GM19452 (cell line): ENCODE measurements at regions not wholly inside any gene's neighbourhood (a gene's known extent, or its start where the extent isn't known, plus 50 kb on each side); places are given as distances from the start of the nearest gene placed in this dataset.

Experiments used
- ATAC-seq: cut with Tn5 transposase; IDR thresholded peaks from one replicate; pipeline ENCODE4 v1.9.1; 2021; ENCODE audit not compliant: unreplicated experiment

- ATAC-seq, result no peak
Measured at GRCh38 chr7:131964203-131964602, 407.8 kb upstream of the PODXL start.

GRCh38 chr7:131961054-131961680 lies 404.7 kb upstream of the PODXL start:
- no peak for ATAC-seq

GRCh38 chr7:131959106-131959812 lies 402.8 kb upstream of the PODXL start:
- ATAC-seq, result no peak

- no peak for ATAC-seq
Measured at GRCh38 chr7:131957338-131958020, 401.1 kb upstream of the PODXL start.

GRCh38 chr7:131956864-131957263 lies 400.4 kb upstream of the PODXL start:
- no peak for ATAC-seq

DNA sequence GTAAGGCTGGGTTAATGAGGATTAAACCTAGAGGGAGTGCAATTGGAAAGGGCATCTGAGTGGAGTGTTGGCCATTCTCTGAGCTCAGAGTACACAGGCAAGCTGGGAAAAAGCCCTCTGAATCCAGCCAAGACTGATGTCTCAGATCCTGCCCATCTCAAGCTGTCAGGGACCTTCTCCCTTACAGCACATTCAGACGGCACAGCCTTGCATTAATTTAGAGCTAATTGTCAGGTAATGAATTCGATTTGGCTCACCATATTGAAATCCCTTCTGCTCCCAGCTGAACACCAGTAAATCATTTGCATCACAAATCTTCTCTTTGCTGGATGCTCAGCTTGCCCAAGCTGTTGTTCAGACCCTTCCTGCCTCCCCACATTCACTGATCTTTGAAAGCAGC lies 399.3 kb upstream of the PODXL start:
- ATAC-seq, result no peak

- no peak for ATAC-seq
Measured at GRCh38 chr7:131953184-131953583, 396.8 kb upstream of the PODXL start.

DNA sequence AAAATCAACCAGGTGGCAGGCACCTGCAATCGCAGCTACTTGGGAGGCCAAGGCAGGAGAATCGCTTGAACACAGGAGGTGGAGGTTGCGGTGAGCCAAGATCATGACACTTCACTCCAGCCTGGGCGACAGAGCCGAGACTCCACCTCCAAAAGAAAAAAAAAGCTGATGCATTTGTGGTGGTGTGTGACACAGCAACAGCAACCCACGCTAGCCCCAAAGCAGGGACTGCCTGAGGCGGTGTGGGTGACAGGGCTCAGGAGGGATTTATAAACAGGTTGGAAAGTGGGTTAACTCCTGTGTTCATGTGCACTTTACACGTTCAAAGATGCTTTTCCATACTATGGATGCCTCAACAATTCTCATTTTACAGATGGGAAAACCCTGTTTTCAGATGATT lies 395.9 kb upstream of the PODXL start:
- ATAC-seq, result no peak

DNA sequence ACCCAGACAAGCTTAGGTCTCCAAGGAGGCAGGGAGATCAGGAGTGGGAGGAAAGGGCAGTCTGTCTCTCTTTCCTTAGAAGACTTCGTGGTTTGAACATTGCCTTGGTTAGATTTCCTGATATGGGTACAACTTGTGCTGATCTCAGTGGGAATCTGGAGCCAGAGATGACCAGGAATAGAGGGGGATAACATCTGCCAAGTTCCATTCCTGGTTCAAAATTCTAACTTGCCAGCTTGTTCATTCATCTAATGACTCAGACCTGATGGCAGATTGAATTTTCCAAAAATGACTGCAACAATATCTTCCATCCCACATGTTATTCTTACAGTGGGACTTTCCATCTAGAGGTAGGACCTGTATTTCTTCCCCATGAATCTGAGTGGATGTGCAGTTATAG lies 394.3 kb upstream of the PODXL start:
- ATAC-seq, result no peak

DNA sequence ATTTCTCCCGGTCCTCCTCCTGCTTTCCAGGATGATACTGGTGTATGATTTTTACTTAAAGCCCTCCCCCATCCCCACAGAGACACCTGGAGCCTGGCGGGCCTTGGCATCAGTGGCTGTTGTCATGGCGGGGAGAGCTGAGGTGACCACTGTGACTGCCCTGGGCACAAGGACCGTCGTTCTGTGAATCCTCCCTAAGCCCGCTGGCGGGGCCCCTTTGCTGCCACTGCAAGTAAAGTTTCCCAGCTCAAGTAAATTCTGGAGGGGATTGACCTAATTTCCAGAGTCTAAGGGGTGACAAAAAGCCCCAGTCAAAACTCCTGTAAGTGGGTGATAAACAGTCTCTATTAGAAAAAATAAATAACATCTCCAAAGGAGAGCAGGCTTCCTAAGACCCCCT lies 393.2 kb upstream of the PODXL start:
- ATAC-seq, result no peak

DNA sequence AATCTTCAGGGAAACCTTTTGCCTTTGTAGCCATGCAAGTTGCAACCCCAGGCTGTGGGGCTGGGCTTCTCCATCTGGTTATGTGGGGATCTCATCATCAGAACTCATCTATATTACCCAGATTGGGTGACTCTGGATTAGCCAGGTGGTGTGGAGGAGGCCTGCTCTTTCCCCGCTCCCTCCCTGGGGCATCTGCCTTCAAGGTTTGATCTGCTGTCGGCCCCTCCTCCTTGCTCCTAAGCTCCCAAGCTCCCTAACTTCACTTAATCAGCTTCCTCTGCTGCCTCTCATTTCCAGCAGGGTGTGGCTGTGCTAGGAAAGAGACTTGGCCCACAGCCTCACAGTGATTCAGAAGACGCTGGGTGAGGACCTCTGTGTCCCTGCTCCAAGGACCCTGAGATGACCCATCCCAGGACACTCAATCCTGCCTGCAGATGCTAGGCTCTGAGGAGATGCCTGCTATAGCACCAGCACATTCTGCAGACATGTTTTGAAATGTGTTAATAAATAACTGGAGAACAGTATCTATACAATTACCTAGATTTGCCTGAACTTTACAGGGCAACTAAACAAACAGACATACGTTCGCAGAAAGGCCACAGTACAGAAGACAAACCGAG lies 392.1 kb upstream of the PODXL start:
- ATAC-seq, result no peak

- no peak for ATAC-seq
Measured at GRCh38 chr7:131947661-131948060, 391.2 kb upstream of the PODXL start.

- no peak for ATAC-seq
Measured at GRCh38 chr7:131945957-131946544, 389.6 kb upstream of the PODXL start.

GRCh38 chr7:131945313-131945911 lies 389.0 kb upstream of the PODXL start:
- no peak for ATAC-seq

DNA sequence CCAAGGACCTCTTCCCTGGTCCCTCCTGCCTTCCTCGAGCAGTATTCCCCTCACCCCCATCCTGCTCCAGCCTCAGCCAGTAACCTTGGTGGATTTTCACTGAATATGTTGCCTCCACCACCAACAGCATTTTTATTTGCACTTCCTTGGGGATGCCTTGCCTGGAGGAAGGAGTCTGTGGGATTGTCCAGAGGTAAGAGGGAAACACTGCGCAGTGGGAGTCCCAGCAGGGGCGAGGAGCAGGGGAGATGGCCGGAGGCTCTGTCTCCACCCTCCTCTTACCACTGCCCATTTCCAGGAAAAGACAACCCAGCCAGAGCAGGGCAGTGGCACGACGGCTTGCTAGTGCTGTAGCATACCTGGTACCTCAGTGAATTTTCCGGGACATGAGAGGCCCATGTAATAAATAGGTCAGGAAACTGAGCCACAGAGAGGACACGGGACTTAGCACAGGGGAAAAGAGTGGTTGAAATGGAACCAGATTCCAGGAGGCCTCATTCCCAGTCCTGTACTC lies 388.2 kb upstream of the PODXL start:
- ATAC-seq, result no peak

GRCh38 chr7:131943646-131944045 lies 387.2 kb upstream of the PODXL start:
- ATAC-seq, result no peak

DNA sequence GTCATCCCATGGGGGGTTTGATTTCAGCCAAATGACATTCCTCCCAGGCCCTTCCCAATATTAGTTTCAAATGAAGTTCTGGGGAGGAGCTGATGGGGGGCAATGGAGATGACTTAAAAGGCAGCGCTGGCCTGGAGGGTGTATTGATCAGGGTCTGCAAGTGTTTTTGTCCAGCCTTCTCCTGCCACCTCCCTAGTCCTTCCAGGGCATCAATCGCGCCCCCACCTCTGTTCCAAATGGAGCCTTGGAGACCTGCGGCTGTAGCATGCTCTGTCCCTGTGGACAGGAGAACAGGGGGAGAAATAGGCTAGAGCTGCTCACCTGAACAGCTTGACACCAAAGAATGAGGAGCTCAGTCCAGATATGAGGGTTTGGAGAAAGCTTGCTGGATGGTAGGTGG lies 386.8 kb upstream of the PODXL start:
- no peak for ATAC-seq

DNA sequence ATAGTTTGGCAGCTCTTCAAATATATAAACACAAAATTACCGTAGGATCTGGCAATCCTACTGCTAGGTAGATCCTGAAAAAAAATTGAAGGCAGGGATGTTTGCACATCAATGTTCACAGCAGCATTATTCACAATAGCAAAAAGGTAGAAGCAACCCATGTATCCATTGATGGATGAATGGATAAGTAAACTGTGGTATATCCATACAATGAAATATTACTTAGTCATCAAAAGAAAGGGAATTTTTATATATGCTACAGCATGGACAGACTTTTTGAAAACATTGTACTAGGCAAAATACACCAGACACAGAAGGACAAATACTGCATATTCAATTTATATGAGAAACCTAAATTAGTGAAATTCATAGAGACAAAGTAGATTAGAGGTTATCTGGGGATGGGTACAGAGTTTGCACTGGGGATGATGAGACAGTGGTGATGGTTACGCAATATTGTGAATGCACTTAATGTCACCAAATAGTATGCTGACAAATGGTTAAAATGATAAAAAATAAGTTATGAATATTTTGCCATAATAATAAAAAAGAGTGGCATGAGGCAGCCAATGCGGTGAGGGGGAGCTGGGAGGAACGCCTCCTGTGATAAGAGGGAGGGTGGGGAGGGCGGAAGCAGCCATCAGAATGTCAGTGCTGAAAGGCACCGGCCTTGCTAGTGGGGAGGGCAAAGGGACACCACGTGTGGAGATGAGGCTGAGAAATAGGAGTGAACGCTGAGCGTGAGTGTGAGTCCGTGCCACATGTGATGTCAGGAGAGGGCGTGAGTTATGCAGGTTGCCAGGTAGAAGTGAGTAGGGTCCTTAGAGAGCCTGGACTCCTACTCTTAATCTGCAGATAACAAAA lies 386.1 kb upstream of the PODXL start:
- no peak for ATAC-seq

GRCh38 chr7:131941291-131941690 lies 384.9 kb upstream of the PODXL start:
- ATAC-seq, result no peak

GRCh38 chr7:131940621-131941165 lies 384.3 kb upstream of the PODXL start:
- ATAC-seq, result no peak
